HG03108 (cell line): ENCODE measurements at regions not wholly inside any gene's neighbourhood (a gene's known extent, or its start where the extent isn't known, plus 50 kb on each side); places are given as distances from the start of the nearest gene placed in this dataset.

Experiments used
- ATAC-seq: cut with Tn5 transposase; IDR thresholded peaks from one replicate; pipeline ENCODE4 v1.9.1; 2021; ENCODE audit warnings: moderate library complexity; ENCODE audit not compliant: unreplicated experiment

- no peak for ATAC-seq
These were observed 83.3 kb downstream of the ALDH8A1 start for GRCh38 chr6:134866563-134866962.

- ATAC-seq: no peak
These were observed 85.3 kb downstream of the ALDH8A1 start for GRCh38 chr6:134864558-134864957.

- no peak for ATAC-seq
These were observed 86.0 kb downstream of the ALDH8A1 start for GRCh38 chr6:134863763-134864510.

GRCh38 chr6:134854366-134854765, 95.5 kb downstream of the ALDH8A1 start:
- no peak for ATAC-seq

- ATAC-seq: no peak
These were observed 96.5 kb downstream of the ALDH8A1 start for GRCh38 chr6:134853111-134854055.

- ATAC-seq: no peak
These were observed 98.4 kb downstream of the ALDH8A1 start for GRCh38 chr6:134851548-134851947.

GRCh38 chr6:134850721-134851305, 99.1 kb downstream of the ALDH8A1 start:
- no peak for ATAC-seq

GRCh38 chr6:134849920-134850447, 99.9 kb downstream of the ALDH8A1 start:
- ATAC-seq: no peak

GRCh38 chr6:134848076-134848475, 101.8 kb downstream of the ALDH8A1 start:
- ATAC-seq: no peak

GRCh38 chr6:134846865-134847264, 103.0 kb downstream of the ALDH8A1 start:
- no peak for ATAC-seq

GRCh38 chr6:134846031-134846430, 103.9 kb downstream of the ALDH8A1 start:
- ATAC-seq: no peak

- ATAC-seq: no peak
These were observed 105.8 kb downstream of the ALDH8A1 start for GRCh38 chr6:134844120-134844519.

GRCh38 chr6:134840086-134840867, 109.6 kb downstream of the ALDH8A1 start:
- ATAC-seq: peak; percentile 72

- no peak for ATAC-seq
These were observed 113.9 kb downstream of the ALDH8A1 start for GRCh38 chr6:134835993-134836392.

GRCh38 chr6:134830940-134831339, 119.0 kb downstream of the ALDH8A1 start:
- no peak for ATAC-seq

- no peak for ATAC-seq
These were observed 119.7 kb downstream of the ALDH8A1 start for GRCh38 chr6:134830194-134830593.

GRCh38 chr6:134828641-134829040, 121.3 kb downstream of the ALDH8A1 start:
- ATAC-seq: no peak

- ATAC-seq: no peak
These were observed 122.8 kb downstream of the ALDH8A1 start for GRCh38 chr6:134826889-134827737.

GRCh38 chr6:134823710-134824034, 126.2 kb downstream of the ALDH8A1 start:
- ATAC-seq: no peak
